RWPE1 (cell line): ENCODE measurements at regions not wholly inside any gene's neighbourhood (a gene's known extent, or its start where the extent isn't known, plus 50 kb on each side); places are given as distances from the start of the nearest gene placed in this dataset.

Experiments used
- CTCF ChIA-PET: fragments of 350-600 bp; sonication (Branson Sonifier 250); formaldehyde crosslinking; extraction: SDS; loops from one replicate; lab custom pipeline; 2021; lab: Yijun Ruan, JAX
- POLR2A ChIA-PET: fragments of 400-600 bp; formaldehyde crosslinking; extraction: SDS; loops from one replicate; lab custom pipeline; 2020; ENCODE audit warnings: antibody characterized with exemption; ENCODE audit not compliant: low non-redundant PET; lab: Yijun Ruan, JAX
- DNase-seq: peaks from one replicate; pipeline ENCODE4 v3.0.0; 2012; ENCODE audit warnings: low spot score
- H3K27ac ChIP-seq: fragments of 450-650 bp; 2 replicates; pipeline ENCODE4 v1.5.1; 2017
- TF ChIP-seq, protein P1 (sequence below): fragments of 450-650 bp; conservative IDR thresholded peaks from 2 replicates; pipeline ENCODE4 v1.5.1; 2017; ENCODE audit warnings: low read depth, mild to moderate bottlenecking

DNA sequence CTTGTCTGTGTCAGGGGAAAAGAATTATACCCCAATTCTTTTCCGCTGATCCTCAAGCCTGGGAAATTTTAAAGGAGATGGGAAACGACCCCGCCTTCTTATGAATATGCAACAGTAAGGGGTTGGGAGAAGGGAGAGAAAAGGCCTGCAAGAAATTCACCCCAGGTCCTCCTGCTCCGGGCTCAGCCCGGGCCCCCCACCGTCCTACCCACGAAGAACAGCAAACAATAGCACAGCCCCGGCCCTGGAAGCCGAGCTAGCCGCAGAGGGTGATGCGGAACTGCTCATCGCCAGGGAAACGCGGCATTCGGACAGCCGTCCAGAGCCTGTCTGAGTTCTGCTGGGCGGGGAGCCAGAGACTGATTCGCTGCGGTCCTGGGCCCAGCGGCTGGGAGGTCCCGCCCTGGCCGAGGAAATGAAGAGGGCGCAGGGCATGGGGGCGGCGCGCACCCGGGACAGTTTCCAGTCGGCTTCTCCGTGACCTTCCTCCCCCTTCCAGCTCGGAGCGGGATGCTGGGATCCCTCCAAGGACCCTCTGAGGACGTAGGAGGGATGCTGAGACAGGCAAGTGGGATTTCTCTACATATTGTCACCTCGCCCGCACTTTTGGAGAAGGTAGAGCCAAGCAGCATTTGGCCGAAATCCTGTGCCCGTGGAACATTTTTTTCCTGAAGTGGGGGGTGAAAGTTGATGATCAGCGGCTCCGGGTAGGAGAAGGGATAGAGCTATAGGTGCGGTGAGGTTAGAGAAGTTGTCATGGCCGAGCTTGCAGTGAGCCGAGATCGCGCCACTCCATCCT, 82.3 kb upstream of the C1QTNF9B start:
- DNase-seq, result peak; percentile 63
- POLR2A ChIA-PET, result no interaction called here
- TF ChIP-seq, protein P1, sequence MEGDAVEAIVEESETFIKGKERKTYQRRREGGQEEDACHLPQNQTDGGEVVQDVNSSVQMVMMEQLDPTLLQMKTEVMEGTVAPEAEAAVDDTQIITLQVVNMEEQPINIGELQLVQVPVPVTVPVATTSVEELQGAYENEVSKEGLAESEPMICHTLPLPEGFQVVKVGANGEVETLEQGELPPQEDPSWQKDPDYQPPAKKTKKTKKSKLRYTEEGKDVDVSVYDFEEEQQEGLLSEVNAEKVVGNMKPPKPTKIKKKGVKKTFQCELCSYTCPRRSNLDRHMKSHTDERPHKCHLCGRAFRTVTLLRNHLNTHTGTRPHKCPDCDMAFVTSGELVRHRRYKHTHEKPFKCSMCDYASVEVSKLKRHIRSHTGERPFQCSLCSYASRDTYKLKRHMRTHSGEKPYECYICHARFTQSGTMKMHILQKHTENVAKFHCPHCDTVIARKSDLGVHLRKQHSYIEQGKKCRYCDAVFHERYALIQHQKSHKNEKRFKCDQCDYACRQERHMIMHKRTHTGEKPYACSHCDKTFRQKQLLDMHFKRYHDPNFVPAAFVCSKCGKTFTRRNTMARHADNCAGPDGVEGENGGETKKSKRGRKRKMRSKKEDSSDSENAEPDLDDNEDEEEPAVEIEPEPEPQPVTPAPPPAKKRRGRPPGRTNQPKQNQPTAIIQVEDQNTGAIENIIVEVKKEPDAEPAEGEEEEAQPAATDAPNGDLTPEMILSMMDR, result no peak
- CTCF ChIA-PET, result interaction anchor here (1.5 kb wide), 1 partner anchor 19 kb away, joined by 5 read pairs; no protein-coding TSS in a partner anchor
- peak overlapping the region; percentile 34 for H3K27ac ChIP-seq

GRCh38 chr13:23980160-23980551, 82.9 kb upstream of the C1QTNF9B start:
- POLR2A ChIA-PET, result no interaction called here
- DNase-seq, result peak; percentile 68
- CTCF ChIA-PET, result interaction anchor here (0.6 to 1.5 kb wide), 2 partner anchors 20 to 600 kb away, joined by 3 to 5 read pairs; no protein-coding TSS in a partner anchor

GRCh38 chr13:23983671-23984070, 86.4 kb upstream of the C1QTNF9B start:
- TF ChIP-seq, protein P1, result no peak
- no peak for DNase-seq
- H3K27ac ChIP-seq, result no peak overlapping the region
- POLR2A ChIA-PET, result no interaction called here
- CTCF ChIA-PET, result no interaction called here

More at GRCh38 chr13:23980160-23980551, 82.9 kb upstream of the C1QTNF9B start:
- peak overlapping the region; percentile 34 for H3K27ac ChIP-seq
- TF ChIP-seq, protein P1, result no peak

DNA sequence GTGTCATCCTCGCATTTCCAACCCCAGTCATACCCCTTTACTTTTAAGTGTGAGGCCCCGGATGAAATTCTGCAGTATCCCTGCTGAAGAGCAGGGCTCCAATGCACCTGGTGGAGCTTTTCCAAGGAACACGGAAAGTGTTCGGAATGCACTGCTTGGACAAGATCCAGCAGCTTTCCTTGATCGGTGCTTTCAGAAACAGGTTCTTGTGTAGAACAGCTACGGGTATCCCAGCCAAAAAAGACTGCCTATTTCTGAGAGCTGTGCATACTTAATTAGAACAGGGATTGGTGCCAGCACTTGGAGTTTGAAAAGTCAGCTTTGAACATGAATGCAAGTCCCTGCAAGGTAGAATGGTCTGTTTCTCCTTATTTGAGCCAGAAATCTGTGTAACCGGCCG, 87.2 kb upstream of the C1QTNF9B start:
- peak; percentile 30 for DNase-seq
- ChIA-PET CTCF (interaction anchor here (1.0 kb wide), 1 partner anchor 24 kb away, joined by 6 read pairs; no protein-coding TSS in a partner anchor), POLR2A (no interaction called here)
- peak overlapping the region; percentile 90 for H3K27ac ChIP-seq
- TF ChIP-seq, protein P1, result no peak

DNA sequence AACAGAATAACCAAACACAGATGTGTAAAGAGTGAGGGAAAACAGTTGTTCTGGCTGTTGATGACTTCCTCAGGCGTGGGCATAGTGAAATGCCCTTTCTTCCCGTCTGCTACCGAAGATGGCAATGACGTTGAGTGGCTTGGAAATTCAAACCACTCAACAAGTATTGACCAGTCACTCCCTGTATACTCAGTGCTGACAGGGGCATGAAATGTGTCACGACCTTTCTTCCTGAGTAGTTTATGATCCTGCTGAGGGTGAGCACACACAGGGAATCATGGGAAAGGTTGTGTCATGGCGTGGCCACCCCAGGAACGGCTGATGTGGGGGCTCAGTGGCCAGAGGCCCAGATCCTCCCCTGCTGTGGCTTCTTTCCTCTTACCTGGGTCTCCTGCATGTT, 87.8 kb upstream of the C1QTNF9B start:
- ChIA-PET POLR2A (no interaction called here), CTCF (interaction anchor here (1.0 kb wide), 1 partner anchor 24 kb away, joined by 6 read pairs; no protein-coding TSS in a partner anchor)
- TF ChIP-seq, protein P1, result no peak
- H3K27ac ChIP-seq, result peak overlapping the region; percentile 90
- no peak for DNase-seq

DNA sequence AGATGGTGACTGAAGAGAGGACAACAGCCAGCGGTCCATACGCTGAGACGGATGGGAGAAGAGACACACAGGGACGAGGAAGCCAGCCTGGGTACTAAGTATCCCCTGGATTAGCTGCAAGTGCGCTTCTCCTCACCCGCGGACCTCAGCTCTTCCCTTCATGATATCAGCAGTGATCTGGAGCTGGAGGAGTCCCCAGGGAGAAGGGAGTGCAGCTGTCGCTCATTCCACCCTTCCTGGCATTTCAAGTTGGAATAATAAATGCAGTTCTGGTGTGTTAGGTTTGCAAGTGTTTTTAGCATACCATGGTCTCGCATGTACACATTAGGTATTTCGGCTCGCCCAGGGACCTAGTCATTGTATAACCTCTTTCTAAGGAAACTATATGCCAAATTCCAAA, 88.5 kb upstream of the C1QTNF9B start:
- DNase-seq, result no peak
- ChIA-PET CTCF (interaction anchor here (0.6 kb wide), 1 partner anchor 242 kb away, joined by 3 read pairs; no protein-coding TSS in a partner anchor), POLR2A (no interaction called here)
- TF ChIP-seq, protein P1, result no peak
- peak overlapping the region; percentile 90 for H3K27ac ChIP-seq
